A204.1 (cell line): ENCODE measurements at regions not wholly inside any gene's neighbourhood (a gene's known extent, or its start where the extent isn't known, plus 50 kb on each side); places are given as distances from the start of the nearest gene placed in this dataset.
"Not testable (repeated sequence)": the region's sequence is repeated elsewhere in the genome, so short reads cannot be mapped to it uniquely, and the experiment has no call there.

Source experiments
- FAIRE-seq: peaks from 2 replicates; lab custom pipeline; 2012; peaks lifted over from hg19 to GRCh38; lab: Jason Lieb, UNC

GRCh38 chr10:52599551-52600200, 172.9 kb downstream of the MBL2 start:
- no peak for FAIRE-seq

GRCh38 chr10:52604131-52604530, 168.5 kb downstream of the MBL2 start:
- FAIRE-seq = not testable (repeated sequence)

GRCh38 chr10:52609071-52609470, 163.5 kb downstream of the MBL2 start:
- FAIRE-seq = no peak

- FAIRE-seq = no peak
These were observed 162.9 kb downstream of the MBL2 start for GRCh38 chr10:52609626-52610240.

- no peak for FAIRE-seq
These were observed 157.3 kb downstream of the MBL2 start for GRCh38 chr10:52615331-52615730.

GRCh38 chr10:52615756-52616394, 156.7 kb downstream of the MBL2 start:
- no peak for FAIRE-seq

GRCh38 chr10:52616395-52616764, 156.2 kb downstream of the MBL2 start:
- FAIRE-seq = no peak

GRCh38 chr10:52617346-52617745, 155.2 kb downstream of the MBL2 start:
- no peak for FAIRE-seq

GRCh38 chr10:52619052-52619451, 153.5 kb downstream of the MBL2 start:
- no peak for FAIRE-seq

GRCh38 chr10:52621635-52622079, 150.9 kb downstream of the MBL2 start:
- FAIRE-seq = no peak

- no peak for FAIRE-seq
These were observed 148.8 kb downstream of the MBL2 start for GRCh38 chr10:52623761-52624160.

GRCh38 chr10:52627279-52627678, 145.3 kb downstream of the MBL2 start:
- FAIRE-seq = no peak

- FAIRE-seq = no peak
These were observed 141.4 kb downstream of the MBL2 start for GRCh38 chr10:52631146-52631545.

GRCh38 chr10:52631648-52632047, 140.9 kb downstream of the MBL2 start:
- FAIRE-seq = no peak

GRCh38 chr10:52632591-52632990, 140.0 kb downstream of the MBL2 start:
- FAIRE-seq = no peak

- no peak for FAIRE-seq
These were observed 139.3 kb downstream of the MBL2 start for GRCh38 chr10:52633266-52633665.

- FAIRE-seq = no peak
These were observed 136.9 kb downstream of the MBL2 start for GRCh38 chr10:52635651-52636050.

- FAIRE-seq = no peak
These were observed 135.7 kb downstream of the MBL2 start for GRCh38 chr10:52636874-52637273.

GRCh38 chr10:52637592-52637991, 135.0 kb downstream of the MBL2 start:
- no peak for FAIRE-seq

- no peak for FAIRE-seq
These were observed 132.9 kb downstream of the MBL2 start for GRCh38 chr10:52639652-52640051.

GRCh38 chr10:52642208-52642607, 130.4 kb downstream of the MBL2 start:
- no peak for FAIRE-seq

GRCh38 chr10:52644373-52645186, 128.0 kb downstream of the MBL2 start:
- peak; percentile 72 for FAIRE-seq
